K562 (cell line): ENCODE measurements at regions not wholly inside any gene's neighbourhood (a gene's known extent, or its start where the extent isn't known, plus 50 kb on each side); places are given as distances from the start of the nearest gene placed in this dataset.

Source experiments
- ATAC-seq: fragments of 200-7000 bp; cut with Tn5 transposase; 3 replicates; pipeline ENCODE4 v1.9.1; 2020; ENCODE audit warnings: moderate library complexity
- BruUV-seq: library from RNA; stranded (reverse); fragments of 400-500 nt; replicated peaks from 2 replicates; lab custom pipeline; 2021; lab: Mats Ljungman, UMichigan
- CTCF ChIA-PET: fragments of 300-600 bp; formaldehyde crosslinking; extraction: SDS; loops from one replicate; lab custom pipeline; 2021; ENCODE audit warnings: low intra/inter-chr PET ratio; lab: Yijun Ruan, JAX
- POLR2A ChIA-PET: fragments of 300-600, 350-650 bp; sonication (Branson Sonifier 250); formaldehyde crosslinking; extraction: SDS; loops from one replicate; lab custom pipeline; 2021; ENCODE audit warnings: antibody characterized with exemption, inconsistent platforms; lab: Yijun Ruan, JAX
- DNase-seq, 4 experiments: peaks; one replicate each; pipeline versions ENCODE4 v3.0.0 to v3.0.0-alpha.2; 2011 to 2018; ENCODE audit warnings: low spot score in 3 of 4, mixed read lengths in 3 of 4; ENCODE audit errors: extremely low read depth in 1 of 4
- FAIRE-seq: peaks from 2 replicates; lab custom pipeline; 2011; peaks lifted over from hg19 to GRCh38; lab: Jason Lieb, UNC
- H2AFZ ChIP-seq: 2 replicates; pipeline ENCODE4 v1.6.0; 2011; ENCODE audit warnings: low read depth, low read length, control low read depth, inconsistent platforms
- H3K27ac ChIP-seq: fragments of 200-600 bp; 3 replicates; pipeline ENCODE4 v1.8.0; 2011; ENCODE audit warnings: low read depth, mild to moderate bottlenecking, control low read depth, inconsistent platforms, low read length, moderate library complexity, mixed read lengths; ENCODE audit errors: extremely low read depth
- H3K27me3 ChIP-seq, 2 experiments: fragments of 300-600 bp in 1 of 2; 2 replicates in 1 of 2; 3 replicates in 1 of 2; pipeline versions ENCODE4 v1.6.0 to v1.8.0; 2011; ENCODE audit warnings: inconsistent platforms in 2 of 2, low read length in 2 of 2, mild to moderate bottlenecking in 1 of 2, mixed read lengths in 1 of 2, moderate library complexity in 1 of 2; ENCODE audit not compliant: control insufficient read depth in 2 of 2, insufficient read depth in 2 of 2
- H3K36me3 ChIP-seq: fragments of 300-600 bp; 3 replicates; pipeline ENCODE4 v1.8.0; 2011; ENCODE audit warnings: mild to moderate bottlenecking, low read length, inconsistent platforms; ENCODE audit not compliant: control insufficient read depth, insufficient read depth
- H3K4me1 ChIP-seq, 2 experiments: fragments of 200-600 bp in 1 of 2; replicated peaks in 1 of 2; 2 replicates in 1 of 2; 3 replicates in 1 of 2; pipeline versions ENCODE4 v1.5.1 to v1.8.0; 2011; ENCODE audit warnings: inconsistent platforms in 2 of 2, low read length in 2 of 2, mild to moderate bottlenecking in 1 of 2, mixed read lengths in 1 of 2, moderate library complexity in 1 of 2; ENCODE audit not compliant: control insufficient read depth in 2 of 2, insufficient read depth in 2 of 2
- H3K4me2 ChIP-seq: 2 replicates; pipeline ENCODE4 v1.6.1; 2011; ENCODE audit warnings: low read length, control low read depth, inconsistent platforms, mixed read lengths; ENCODE audit not compliant: insufficient read depth
- H3K4me3 ChIP-seq: fragments of 200-600 bp; sonication (generic), shearing (Covaris generic); 2 replicates; pipeline ENCODE4 v1.5.1; 2016; ENCODE audit warnings: control low read depth, inconsistent platforms
- H3K79me2 ChIP-seq: fragments of 200-600 bp; 3 replicates; pipeline ENCODE4 v1.8.0; 2011; ENCODE audit warnings: low read length, inconsistent platforms; ENCODE audit not compliant: control insufficient read depth, insufficient read depth
- H3K9ac ChIP-seq, 2 experiments: 2 replicates each; pipeline versions ENCODE4 v1.6.0 to v1.6.1; 2011; ENCODE audit warnings: low read depth in 2 of 2, low read length in 2 of 2, control low read depth in 1 of 2, inconsistent platforms in 1 of 2, mild to moderate bottlenecking in 1 of 2, mixed read lengths in 1 of 2; ENCODE audit not compliant: insufficient read depth in 1 of 2
- H3K9me1 ChIP-seq: one replicate; pipeline ENCODE4 v1.6.0; 2011; ENCODE audit warnings: inconsistent platforms, mild to moderate bottlenecking, low read length, moderate library complexity; ENCODE audit not compliant: control insufficient read depth, insufficient read depth
- H3K9me3 ChIP-seq: replicated peaks from 2 replicates; pipeline ENCODE4 v1.5.1; 2011; ENCODE audit warnings: low read depth, low read length, inconsistent platforms; ENCODE audit not compliant: control insufficient read depth, insufficient read depth
- H4K20me1 ChIP-seq: replicated peaks from 2 replicates; pipeline ENCODE4 v1.6.1; 2011; ENCODE audit warnings: low read length, inconsistent platforms, mixed read lengths; ENCODE audit not compliant: control insufficient read depth, insufficient read depth
- BRD4 ChIP-seq: fragments of 200-600 bp; sonication (generic); IDR thresholded peaks from 2 replicates; pipeline ENCODE4 v1.6.1; 2017; ENCODE audit warnings: inconsistent platforms
- CAMTA2 ChIP-seq: fragments of 250-450 bp; sonication (Bioruptor Pico); conservative IDR thresholded peaks from 2 replicates; pipeline ENCODE4 v1.5.1; 2022
- CHAMP1 ChIP-seq: fragments of 450-650 bp; IDR thresholded peaks from 2 replicates; pipeline ENCODE4 v1.6.1; 2016; ENCODE audit warnings: mild to moderate bottlenecking
- ERF ChIP-seq: fragments of 450-650 bp; formaldehyde crosslinking; IDR thresholded peaks from 2 replicates; pipeline ENCODE4 v1.4.0; 2020; ENCODE audit warnings: mild to moderate bottlenecking, mixed read lengths
- EZH2 ChIP-seq: IDR thresholded peaks from 2 replicates; pipeline ENCODE4 v1.6.1; 2012; ENCODE audit warnings: low read depth, mild to moderate bottlenecking, inconsistent platforms, low read length, borderline replicate concordance
- IFI16 ChIP-seq: fragments of 250-450 bp; sonication (Bioruptor Pico); IDR thresholded peaks from 2 replicates; pipeline ENCODE4 v2.1.2; 2022; ENCODE audit warnings: mild to moderate bottlenecking, inconsistent platforms
- KAT8 ChIP-seq: fragments of 450-650 bp; IDR thresholded peaks from 2 replicates; pipeline ENCODE4 v1.6.1; 2016; ENCODE audit warnings: low read depth, mild to moderate bottlenecking
- MITF ChIP-seq: IDR thresholded peaks from 2 replicates; pipeline ENCODE4 v1.6.1; 2014; ENCODE audit warnings: antibody characterized with exemption
- POLR2A ChIP-seq: fragments of 450-650 bp; conservative IDR thresholded peaks from 2 replicates; pipeline ENCODE4 v1.6.1; 2016
- SAP30 ChIP-seq: fragments of 200-600 bp; sonication (generic); IDR thresholded peaks from 2 replicates; pipeline ENCODE4 v1.6.1; 2012; ENCODE audit warnings: borderline replicate concordance, low read depth, mild to moderate bottlenecking, moderate library complexity, low read length, control low read depth, inconsistent platforms; ENCODE audit not compliant: insufficient read depth, poor library complexity, severe bottlenecking
- SIN3B ChIP-seq: fragments of 450-650 bp; IDR thresholded peaks from 2 replicates; pipeline ENCODE4 v1.6.1; 2017; ENCODE audit warnings: low read depth, mild to moderate bottlenecking, moderate library complexity
- SP1 ChIP-seq: sonication (generic); formaldehyde crosslinking; IDR thresholded peaks from 2 replicates; pipeline ENCODE4 v1.8.1; 2022; ENCODE audit warnings: mild to moderate bottlenecking, missing genetic modification reagents
- SRSF7 ChIP-seq: fragments of 200-400 bp; formaldehyde crosslinking; optimal IDR thresholded peaks from 2 replicates; pipeline ENCODE3; 2017; ENCODE audit warnings: mild to moderate bottlenecking, low read depth, low read length
- TRIM25 ChIP-seq: fragments of 450-650 bp; IDR thresholded peaks from 2 replicates; pipeline ENCODE4 v1.7.0; 2016; ENCODE audit warnings: borderline replicate concordance
- ZEB2 ChIP-seq: fragments of 450-650 bp; IDR thresholded peaks from 2 replicates; pipeline ENCODE4 v1.6.1; 2016
- ZNF274 ChIP-seq: IDR thresholded peaks from 2 replicates; pipeline ENCODE4 v1.6.1; 2011; ENCODE audit warnings: low read depth, mild to moderate bottlenecking, low read length, moderate library complexity, borderline replicate concordance
- ZNF511 ChIP-seq: sonication (generic); formaldehyde crosslinking; IDR thresholded peaks from 2 replicates; pipeline ENCODE4 v1.8.0; 2022; ENCODE audit warnings: mild to moderate bottlenecking, missing genetic modification reagents
- ZNF785 ChIP-seq: fragments of 250-450 bp; sonication (Bioruptor Pico); IDR thresholded peaks from 2 replicates; pipeline ENCODE4 v1.4.0; 2020; ENCODE audit warnings: mild to moderate bottlenecking
- ZSCAN32 ChIP-seq: fragments of 450-650 bp; formaldehyde crosslinking; IDR thresholded peaks from 2 replicates; pipeline ENCODE4 v1.4.0; 2020; ENCODE audit warnings: mild to moderate bottlenecking, moderate library complexity
- in situ Hi-C: fragments of 300-500 bp; cut with MboI; formaldehyde crosslinking; loops from 4 replicates; pipeline ENCODE4 v1.15.0; 2018; ENCODE audit warnings: inconsistent platforms, mixed read lengths
- intact Hi-C: fragments of 100-400 bp; cut with micrococcal nuclease; formaldehyde crosslinking; loops from 2 replicates; pipeline ENCODE4 v1.14.2; 2022

GRCh38 chr7:96786998-96787395 is 77.4 kb upstream of the SEM1 start (continued):
- no peak for TF ChIP-seq MITF
- no peak for TF ChIP-seq SP1 (CRISPR knock-in tag)
- no peak for TF ChIP-seq SIN3B
- TF ChIP-seq SRSF7, result no peak
- TF ChIP-seq IFI16 (CRISPR knock-in tag), result no peak
- TF ChIP-seq ZSCAN32 (CRISPR knock-in tag), result no peak
- no peak for TF ChIP-seq TRIM25
- TF ChIP-seq ZNF785 (CRISPR knock-in tag), result no peak

- no peak overlapping the region for H3K4me3 ChIP-seq
- DNase-seq, result no peak
- no peaks in the 10 kb centered on the region for H3K9me3 ChIP-seq
- H3K4me2 ChIP-seq, result no peak overlapping the region
- no peaks in the 10 kb centered on the region for H3K4me1 ChIP-seq
- no peak overlapping the region for H3K27ac ChIP-seq
- H2AFZ ChIP-seq, result no peak overlapping the region
- H4K20me1 ChIP-seq, result no peaks in the 10 kb centered on the region
- no TSS peak for BruUV-seq
- CTCF ChIA-PET, result no interaction called here
- H3K36me3 ChIP-seq, result no peaks in the 10 kb centered on the region
- POLR2A ChIA-PET, result no interaction called here
- intact Hi-C loops (loop anchor here (10.0 kb wide), 1 partner anchor 785 kb away; no protein-coding TSS in a partner anchor), in situ Hi-C loops (no loop called here)
- H3K9ac ChIP-seq, result no peak overlapping the region
- no peak for FAIRE-seq
- no peaks in the 10 kb centered on the region for H3K9me1 ChIP-seq
- no peak for ATAC-seq
- H3K27me3 ChIP-seq, result peaks cover 0 to 4% of the 10 kb centered on the region in 2 experiments; a peak in 3 of 5 replicates
- no peaks in the 10 kb centered on the region for H3K79me2 ChIP-seq
- TF ChIP-seq ZEB2, result no peak
- no peak for TF ChIP-seq ZNF274
- TF ChIP-seq EZH2, result no peak
- TF ChIP-seq KAT8, result no peak
- no peak for TF ChIP-seq BRD4
- TF ChIP-seq SIN3B, result no peak
- no peak for TF ChIP-seq CHAMP1
- no peak for TF ChIP-seq CAMTA2
- TF ChIP-seq SAP30, result no peak
- TF ChIP-seq ERF (CRISPR knock-in tag), result no peak
- TF ChIP-seq ZNF511, result no peak
- no peak for TF ChIP-seq POLR2A
Observed at GRCh38 chr7:96789914-96790313, 80.3 kb upstream of the SEM1 start.
